ENCODE measurements at regions not wholly inside any gene's neighbourhood (a gene's known extent, or its start where the extent isn't known, plus 50 kb on each side); places are given as distances from the start of the nearest gene placed in this dataset.

GRCh38 chr6:9208966-9209365 is 773.6 kb upstream of the SLC35B3 start:
- H3K27me3 Mint-ChIP-seq (ENCODE audit: low read depth in 2 of 2), result no peaks in the 10 kb centered on the region
- intact Hi-C loops (cut with micrococcal nuclease), result no loop called here
- H3K9me3 Mint-ChIP-seq, result peaks cover 11 to 16% of the 10 kb centered on the region in 2 donors
- Histone ChIP-seq H3K27me3 (ENCODE audit: control insufficient read depth, insufficient read depth, low read length) (no peaks in the 10 kb centered on the region), H3K4me1 (ENCODE audit: control insufficient read depth, insufficient read depth, low read length) (no peaks in the 10 kb centered on the region), H3K4me3 (ENCODE audit: low read length) (no peak overlapping the region), H3K27ac (ENCODE audit: low read length) (no peak overlapping the region), H3K9me3 (ENCODE audit: control insufficient read depth, insufficient read depth, low read length) (no peaks in the 10 kb centered on the region), H3K36me3 (ENCODE audit: control insufficient read depth, insufficient read depth, low read length) (no peaks in the 10 kb centered on the region)
- ATAC-seq, result no peak
- no peak for DNase-seq
- no peak overlapping the region for H3K27ac Mint-ChIP-seq
- H3K4me3 Mint-ChIP-seq, result no peak overlapping the region
- no peaks in the 10 kb centered on the region for H3K4me1 Mint-ChIP-seq
- H3K36me3 Mint-ChIP-seq, result no peaks in the 10 kb centered on the region
- no peak for TF ChIP-seq CTCF (IDR thresholded peaks at IDR 0.05)
- WGBS (ENCODE audit: insufficient coverage), result 100% methylated on average over 2 of the region's 3 CpGs

- DNase-seq, result no peak
- Histone ChIP-seq H3K27me3 (ENCODE audit: control insufficient read depth, insufficient read depth, low read length) (no peaks in the 10 kb centered on the region), H3K4me3 (ENCODE audit: low read length) (no peak overlapping the region), H3K4me1 (ENCODE audit: control insufficient read depth, insufficient read depth, low read length) (no peaks in the 10 kb centered on the region), H3K9me3 (ENCODE audit: control insufficient read depth, insufficient read depth, low read length) (no peaks in the 10 kb centered on the region), H3K27ac (ENCODE audit: low read length) (no peak overlapping the region), H3K36me3 (ENCODE audit: control insufficient read depth, insufficient read depth, low read length) (no peaks in the 10 kb centered on the region)
- WGBS (ENCODE audit: insufficient coverage), result no CpG with 5 or more reads among the region's 1 CpG
- H3K27ac Mint-ChIP-seq, result no peak overlapping the region
- no peaks in the 10 kb centered on the region for H3K36me3 Mint-ChIP-seq
- no peak overlapping the region for H3K4me3 Mint-ChIP-seq
- TF ChIP-seq CTCF (IDR thresholded peaks at IDR 0.05), result no peak
- peaks cover 15 to 22% of the 10 kb centered on the region in 2 donors for H3K9me3 Mint-ChIP-seq
- no peaks in the 10 kb centered on the region for H3K27me3 Mint-ChIP-seq (ENCODE audit: low read depth in 2 of 2)
- ATAC-seq, result no peak
- H3K4me1 Mint-ChIP-seq, result no peaks in the 10 kb centered on the region
- intact Hi-C loops (cut with micrococcal nuclease), result no loop called here
Measured at GRCh38 chr6:9205645-9206044, 770.3 kb upstream of the SLC35B3 start.

DNA sequence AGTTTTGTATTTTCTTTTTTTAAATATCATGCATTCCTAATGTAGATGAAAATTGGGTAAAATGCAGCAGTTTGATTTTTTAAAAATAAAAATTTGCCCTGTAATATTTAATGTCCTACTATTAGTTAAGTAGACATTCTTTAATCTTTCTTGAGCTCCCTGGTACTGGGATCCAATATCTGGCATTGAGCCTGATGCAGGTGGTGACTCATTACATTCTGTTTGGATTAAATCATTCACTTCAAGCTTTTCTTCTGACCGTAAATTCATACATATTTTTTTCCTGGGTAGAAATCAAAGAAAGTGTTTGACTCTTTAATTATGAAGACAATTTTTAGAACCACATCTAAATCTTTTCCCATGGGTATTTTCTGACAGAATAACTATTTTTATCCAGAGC is 768.8 kb upstream of the SLC35B3 start:
- Mint-ChIP-seq H3K27ac (no peak overlapping the region), H3K36me3 (no peaks in the 10 kb centered on the region), H3K27me3 (ENCODE audit: low read depth in 2 of 2) (no peaks in the 10 kb centered on the region), H3K9me3 (peaks cover 13 to 22% of the 10 kb centered on the region in 2 donors), H3K4me3 (no peak overlapping the region), H3K4me1 (no peaks in the 10 kb centered on the region)
- no CpG with 5 or more reads among the region's 1 CpG for WGBS (ENCODE audit: insufficient coverage)
- Histone ChIP-seq H3K4me1 (ENCODE audit: control insufficient read depth, insufficient read depth, low read length) (no peaks in the 10 kb centered on the region), H3K4me3 (ENCODE audit: low read length) (no peak overlapping the region), H3K9me3 (ENCODE audit: control insufficient read depth, insufficient read depth, low read length) (no peaks in the 10 kb centered on the region), H3K27me3 (ENCODE audit: control insufficient read depth, insufficient read depth, low read length) (no peaks in the 10 kb centered on the region), H3K36me3 (ENCODE audit: control insufficient read depth, insufficient read depth, low read length) (no peaks in the 10 kb centered on the region), H3K27ac (ENCODE audit: low read length) (no peak overlapping the region)
- no peak for ATAC-seq
- DNase-seq, result no peak
- TF ChIP-seq CTCF (IDR thresholded peaks at IDR 0.05), result no peak
- intact Hi-C loops (cut with micrococcal nuclease), result no loop called here

DNA sequence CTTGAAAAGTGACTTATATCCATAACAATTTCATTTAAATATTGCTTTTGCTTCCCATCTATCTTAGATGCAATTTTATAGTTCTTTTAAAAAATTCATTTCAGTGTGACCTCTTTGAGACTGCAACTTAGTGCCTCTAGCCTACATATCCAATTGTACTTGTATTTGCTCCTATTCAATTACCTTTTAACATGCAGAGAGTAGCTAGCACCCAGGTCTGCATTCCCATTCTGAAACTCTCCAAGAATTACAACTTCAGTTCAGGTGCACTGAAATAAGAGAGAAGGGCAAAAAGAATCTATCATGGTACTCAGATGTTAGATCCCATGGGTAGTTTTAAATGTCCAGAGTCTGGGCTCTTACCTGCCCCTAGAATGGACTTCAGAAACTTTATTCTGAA is 765.4 kb upstream of the SLC35B3 start:
- Mint-ChIP-seq H3K27me3 (ENCODE audit: low read depth in 2 of 2) (no peaks in the 10 kb centered on the region), H3K9me3 (peaks cover 10 to 17% of the 10 kb centered on the region in 2 donors), H3K36me3 (no peaks in the 10 kb centered on the region), H3K27ac (no peak overlapping the region), H3K4me1 (no peaks in the 10 kb centered on the region), H3K4me3 (no peak overlapping the region)
- intact Hi-C loops (cut with micrococcal nuclease), result no loop called here
- no peak for DNase-seq
- no peaks in the 10 kb centered on the region for H3K4me1 ChIP-seq (ENCODE audit: control insufficient read depth, insufficient read depth, low read length)
- ATAC-seq, result no peak
- H3K4me3 ChIP-seq (ENCODE audit: low read length), result no peak overlapping the region
- H3K27me3 ChIP-seq (ENCODE audit: control insufficient read depth, insufficient read depth, low read length), result no peaks in the 10 kb centered on the region
- no peaks in the 10 kb centered on the region for H3K9me3 ChIP-seq (ENCODE audit: control insufficient read depth, insufficient read depth, low read length)
- H3K36me3 ChIP-seq (ENCODE audit: control insufficient read depth, insufficient read depth, low read length), result no peaks in the 10 kb centered on the region
- no peak for TF ChIP-seq CTCF (IDR thresholded peaks at IDR 0.05)
- H3K27ac ChIP-seq (ENCODE audit: low read length), result no peak overlapping the region

Measured in natural killer cell (primary cell).